ENCODE measurements at regions not wholly inside any gene's neighbourhood (a gene's known extent, or its start where the extent isn't known, plus 50 kb on each side); places are given as distances from the start of the nearest gene placed in this dataset.

DNA sequence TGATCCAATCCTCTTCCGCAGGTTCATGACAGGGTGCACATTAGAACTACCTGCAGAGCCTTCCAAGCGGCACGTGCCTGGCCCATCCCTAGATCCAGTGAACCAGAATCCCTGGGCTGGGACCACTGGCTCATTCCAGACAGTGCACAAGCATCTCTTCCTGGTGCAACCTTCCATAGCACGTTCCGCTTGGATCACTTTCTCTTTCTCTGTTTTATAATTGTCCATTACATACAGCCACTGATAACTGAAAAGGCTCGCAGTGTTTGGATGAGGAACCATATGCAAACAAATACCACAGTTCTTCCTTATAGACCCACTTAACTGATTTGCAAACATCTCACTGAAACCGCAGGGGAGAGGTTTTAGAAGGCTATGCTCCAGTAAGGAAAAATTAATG is 59.6 kb upstream of the DDR1 start:
- TF ChIP-seq, protein P1, sequence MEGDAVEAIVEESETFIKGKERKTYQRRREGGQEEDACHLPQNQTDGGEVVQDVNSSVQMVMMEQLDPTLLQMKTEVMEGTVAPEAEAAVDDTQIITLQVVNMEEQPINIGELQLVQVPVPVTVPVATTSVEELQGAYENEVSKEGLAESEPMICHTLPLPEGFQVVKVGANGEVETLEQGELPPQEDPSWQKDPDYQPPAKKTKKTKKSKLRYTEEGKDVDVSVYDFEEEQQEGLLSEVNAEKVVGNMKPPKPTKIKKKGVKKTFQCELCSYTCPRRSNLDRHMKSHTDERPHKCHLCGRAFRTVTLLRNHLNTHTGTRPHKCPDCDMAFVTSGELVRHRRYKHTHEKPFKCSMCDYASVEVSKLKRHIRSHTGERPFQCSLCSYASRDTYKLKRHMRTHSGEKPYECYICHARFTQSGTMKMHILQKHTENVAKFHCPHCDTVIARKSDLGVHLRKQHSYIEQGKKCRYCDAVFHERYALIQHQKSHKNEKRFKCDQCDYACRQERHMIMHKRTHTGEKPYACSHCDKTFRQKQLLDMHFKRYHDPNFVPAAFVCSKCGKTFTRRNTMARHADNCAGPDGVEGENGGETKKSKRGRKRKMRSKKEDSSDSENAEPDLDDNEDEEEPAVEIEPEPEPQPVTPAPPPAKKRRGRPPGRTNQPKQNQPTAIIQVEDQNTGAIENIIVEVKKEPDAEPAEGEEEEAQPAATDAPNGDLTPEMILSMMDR (IDR thresholded peaks at IDR 0.05; ENCODE audit: low read depth, low read length), result no peak
- in situ Hi-C loops (cut with HindIII; ENCODE audit: low sequenced_read_pairs), result no loop called here
- DNase-seq (ENCODE audit: low read depth, low spot score), result no peak
- H3K4me3 ChIP-seq (ENCODE audit: low read depth, low read length), result no peak overlapping the region

GRCh38 chr6:30823534-30823865 is 60.8 kb upstream of the DDR1 start:
- DNase-seq (ENCODE audit: low read depth, low spot score), result no peak
- H3K4me3 ChIP-seq (ENCODE audit: low read depth, low read length), result no peak overlapping the region
- TF ChIP-seq, protein P1 (IDR thresholded peaks at IDR 0.05; ENCODE audit: low read depth, low read length), result no peak
- in situ Hi-C loops (cut with HindIII; ENCODE audit: low sequenced_read_pairs), result no loop called here

DNA sequence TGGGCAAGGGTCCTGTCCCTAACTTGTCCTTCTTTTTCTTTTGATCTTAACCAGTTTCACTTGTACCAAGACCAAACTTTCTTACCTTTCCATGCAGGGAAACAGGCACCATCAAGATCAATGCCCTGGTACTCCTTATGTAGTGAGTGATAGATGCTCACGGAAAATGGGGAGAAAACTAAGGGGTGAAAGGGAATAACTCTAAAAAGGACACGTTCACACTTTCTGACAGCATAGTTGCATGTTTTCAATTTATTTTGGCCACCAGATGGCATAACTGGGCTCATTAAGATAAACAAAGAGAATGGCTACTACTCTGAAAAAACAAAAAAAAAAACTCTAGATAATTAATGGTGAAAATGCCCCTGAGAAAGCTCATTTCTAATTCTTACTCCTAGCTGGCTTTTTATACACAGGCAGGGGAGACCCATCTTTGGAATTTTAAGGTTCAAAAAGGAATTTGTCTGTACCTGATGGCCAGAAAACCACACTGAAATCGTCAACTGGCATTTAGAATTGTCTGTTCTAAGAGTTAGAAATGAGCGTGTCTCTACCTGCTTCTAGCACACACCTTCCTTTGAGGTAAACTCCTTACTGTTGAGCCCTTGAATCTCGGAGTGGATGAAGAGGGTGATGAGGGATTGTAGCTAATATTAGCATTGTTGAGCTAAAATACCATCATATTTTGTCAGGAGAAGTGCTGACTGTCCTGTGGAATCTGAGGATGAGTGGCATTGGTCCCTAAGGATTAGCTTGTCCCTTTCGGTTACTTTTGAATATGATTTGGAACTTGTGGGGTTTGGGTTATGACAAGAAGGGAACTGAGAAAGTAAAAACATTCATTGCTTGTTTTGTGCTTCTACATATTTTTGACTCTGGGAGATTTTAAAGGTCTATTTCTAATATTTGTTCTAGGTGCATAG is 62.2 kb upstream of the DDR1 start:
- DNase-seq (ENCODE audit: low read depth, low spot score), result no peak
- TF ChIP-seq, protein P1 (IDR thresholded peaks at IDR 0.05; ENCODE audit: low read depth, low read length), result peak; percentile 39
- in situ Hi-C loops (cut with HindIII; ENCODE audit: low sequenced_read_pairs), result no loop called here
- H3K4me3 ChIP-seq (ENCODE audit: low read depth, low read length), result no peak overlapping the region

DNA sequence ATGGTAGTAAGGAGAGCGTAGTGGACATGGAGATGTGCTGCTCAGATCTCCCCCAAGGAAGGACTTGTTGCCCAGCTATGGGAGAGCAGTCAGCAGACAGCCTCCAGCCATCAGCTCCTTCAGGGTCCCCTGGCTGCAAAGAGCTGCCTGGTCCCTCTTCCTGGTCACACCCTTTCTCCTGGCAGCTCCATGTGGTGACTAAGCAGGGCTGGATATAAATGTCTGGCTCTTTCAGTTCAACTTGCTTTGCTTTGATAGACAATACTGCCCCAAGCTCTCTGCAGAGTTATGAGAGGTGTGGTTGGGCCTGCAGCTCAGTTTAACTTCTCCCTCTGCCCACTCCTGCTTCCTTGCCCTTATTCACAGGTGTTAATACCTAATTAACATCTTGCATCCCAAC is 64.1 kb upstream of the DDR1 start:
- in situ Hi-C loops (cut with HindIII; ENCODE audit: low sequenced_read_pairs), result no loop called here
- H3K4me3 ChIP-seq (ENCODE audit: low read depth, low read length), result no peak overlapping the region
- peak; percentile 71 for DNase-seq (ENCODE audit: low read depth, low spot score)
- TF ChIP-seq, protein P1 (IDR thresholded peaks at IDR 0.05; ENCODE audit: low read depth, low read length), result peak; percentile 13

DNA sequence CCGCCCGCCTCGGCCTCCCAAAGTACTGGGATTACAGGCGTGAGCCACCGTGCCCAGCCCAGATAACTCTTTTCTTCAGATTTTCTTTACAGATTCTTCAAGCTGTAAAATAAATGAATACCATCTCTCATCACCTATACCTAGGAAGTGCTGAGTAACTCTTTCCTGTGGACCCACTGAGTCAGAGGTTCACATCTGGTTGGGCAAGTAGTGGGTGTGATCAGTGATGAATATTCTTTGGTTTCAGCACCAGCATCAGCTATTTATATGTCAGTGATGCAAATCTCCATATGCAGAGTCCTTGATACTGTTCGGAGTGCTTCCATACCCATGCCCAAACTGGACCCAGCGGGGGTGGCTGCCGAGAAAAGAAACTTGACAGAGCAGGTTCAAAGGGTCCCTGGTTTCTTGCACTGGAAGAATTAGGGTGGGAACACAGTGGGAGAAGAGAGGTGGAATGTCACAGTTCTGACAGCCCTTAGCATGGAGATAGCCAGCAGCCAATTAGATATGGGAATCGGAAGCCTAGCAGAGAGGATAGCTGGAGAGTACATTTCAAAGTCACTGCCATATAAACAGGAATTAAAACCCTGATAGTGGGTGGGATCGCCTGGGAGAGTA is 64.9 kb upstream of the DDR1 start:
- in situ Hi-C loops (cut with HindIII; ENCODE audit: low sequenced_read_pairs), result no loop called here
- H3K4me3 ChIP-seq (ENCODE audit: low read depth, low read length), result no peak overlapping the region
- TF ChIP-seq, protein P1 (IDR thresholded peaks at IDR 0.05; ENCODE audit: low read depth, low read length), result no peak
- no peak for DNase-seq (ENCODE audit: low read depth, low spot score)

DNA sequence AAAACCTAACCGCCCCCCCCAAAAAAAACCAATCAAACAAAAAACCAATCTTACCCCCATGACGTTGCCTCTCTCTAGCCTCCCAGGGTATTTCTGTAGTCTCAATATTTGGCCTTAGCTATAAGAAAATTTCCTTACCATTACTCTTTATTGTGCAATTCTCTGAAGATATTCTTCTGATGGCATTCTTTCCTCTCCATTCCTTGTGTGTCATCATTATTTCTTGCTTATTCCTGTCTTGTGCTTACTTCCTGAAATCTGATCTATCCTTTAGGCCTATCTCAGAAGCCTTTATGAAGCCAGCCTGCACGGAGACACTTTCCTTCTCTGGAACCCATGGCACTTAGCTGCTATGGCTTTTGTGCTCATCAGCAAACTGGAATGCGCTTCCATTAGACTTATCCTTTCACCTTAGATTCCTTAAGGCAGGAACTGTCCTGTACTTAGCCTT is 65.9 kb upstream of the DDR1 start:
- TF ChIP-seq, protein P1 (IDR thresholded peaks at IDR 0.05; ENCODE audit: low read depth, low read length), result no peak
- in situ Hi-C loops (cut with HindIII; ENCODE audit: low sequenced_read_pairs), result no loop called here
- DNase-seq (ENCODE audit: low read depth, low spot score), result peak; percentile 71
- H3K4me3 ChIP-seq (ENCODE audit: low read depth, low read length), result no peak overlapping the region
